ENCODE measurements at regions not wholly inside any gene's neighbourhood (a gene's known extent, or its start where the extent isn't known, plus 50 kb on each side); places are given as distances from the start of the nearest gene placed in this dataset.

DNA sequence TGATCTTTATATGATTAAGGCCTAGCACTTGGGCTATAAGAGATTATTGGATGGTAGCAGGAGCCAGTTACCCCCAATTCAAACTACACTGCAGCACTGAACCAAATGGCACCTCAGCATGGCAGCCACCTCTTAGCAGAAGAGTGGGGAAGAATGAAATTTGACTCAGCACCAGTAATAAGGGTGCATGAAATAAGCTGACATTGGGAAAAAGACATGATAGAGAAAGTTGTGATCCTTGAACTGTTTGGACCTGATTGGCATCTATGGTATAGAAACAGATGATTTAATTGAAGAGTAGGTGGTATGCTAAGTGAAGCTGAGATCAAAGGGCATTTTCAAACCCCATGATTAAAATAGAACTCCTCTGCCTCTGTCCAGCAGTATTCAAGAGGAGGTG lies 389.5 kb downstream of the FOXG1 start:
- no peak for TF ChIP-seq CTCF (conservative IDR thresholded peaks at IDR 0.05; ENCODE audit: low read depth, low read length)
- H3K4me3 ChIP-seq (ENCODE audit: low read length) = no peak overlapping the region
- no peak for DNase-seq (ENCODE audit: low read depth)

- no peak for TF ChIP-seq CTCF (conservative IDR thresholded peaks at IDR 0.05; ENCODE audit: low read depth, low read length)
- no peak overlapping the region for H3K4me3 ChIP-seq (ENCODE audit: low read length)
- no peak for DNase-seq (ENCODE audit: low read depth)
Observed at GRCh38 chr14:29161593-29161992, 395.0 kb downstream of the FOXG1 start.

DNA sequence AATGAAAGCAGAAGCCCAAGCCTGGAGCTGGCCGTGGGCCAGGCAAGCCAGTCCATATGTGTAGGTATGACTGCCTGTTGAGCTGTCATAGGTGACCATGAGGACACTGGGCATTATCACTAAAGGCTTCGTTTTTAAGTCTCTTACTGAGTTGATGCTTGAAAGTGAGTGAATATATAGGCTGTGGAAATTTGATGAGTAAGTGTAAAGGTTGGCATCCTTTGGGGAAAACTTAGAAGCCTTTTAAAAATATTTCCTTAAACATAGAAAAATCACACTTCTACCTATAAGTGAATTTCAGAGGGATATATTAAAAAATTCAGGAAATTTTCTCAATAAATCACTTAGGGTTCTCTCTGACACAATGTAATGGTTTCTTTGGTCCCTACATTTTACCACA lies 396.5 kb downstream of the FOXG1 start:
- no peak for TF ChIP-seq CTCF (conservative IDR thresholded peaks at IDR 0.05; ENCODE audit: low read depth, low read length)
- DNase-seq (ENCODE audit: low read depth) = no peak
- no peak overlapping the region for H3K4me3 ChIP-seq (ENCODE audit: low read length)

DNA sequence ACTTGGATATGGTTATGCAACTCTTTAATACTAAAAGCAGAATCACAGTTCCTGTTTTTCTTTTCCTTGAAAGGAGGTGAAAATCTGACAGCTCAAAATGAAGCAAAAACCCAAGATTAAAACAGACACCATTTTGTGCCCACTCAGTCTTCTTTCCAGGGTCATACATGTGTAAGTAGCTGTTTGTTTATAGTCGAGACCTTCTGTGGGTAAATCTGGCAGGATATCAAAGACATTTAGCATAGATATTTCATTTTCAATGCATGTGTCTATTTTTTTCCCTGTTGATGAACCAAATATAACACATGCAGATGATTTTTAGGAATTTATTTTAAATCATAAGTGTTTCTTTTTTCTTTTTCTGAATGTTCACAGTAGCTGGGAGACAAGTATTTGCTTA lies 398.8 kb downstream of the FOXG1 start:
- TF ChIP-seq CTCF (conservative IDR thresholded peaks at IDR 0.05; ENCODE audit: low read depth, low read length) = no peak
- no peak overlapping the region for H3K4me3 ChIP-seq (ENCODE audit: low read length)
- DNase-seq (ENCODE audit: low read depth) = no peak

GRCh38 chr14:29166507-29166906 lies 399.9 kb downstream of the FOXG1 start:
- DNase-seq (ENCODE audit: low read depth) = no peak
- peak; percentile 8 for TF ChIP-seq CTCF (conservative IDR thresholded peaks at IDR 0.05; ENCODE audit: low read depth, low read length)
- no peak overlapping the region for H3K4me3 ChIP-seq (ENCODE audit: low read length)

DNA sequence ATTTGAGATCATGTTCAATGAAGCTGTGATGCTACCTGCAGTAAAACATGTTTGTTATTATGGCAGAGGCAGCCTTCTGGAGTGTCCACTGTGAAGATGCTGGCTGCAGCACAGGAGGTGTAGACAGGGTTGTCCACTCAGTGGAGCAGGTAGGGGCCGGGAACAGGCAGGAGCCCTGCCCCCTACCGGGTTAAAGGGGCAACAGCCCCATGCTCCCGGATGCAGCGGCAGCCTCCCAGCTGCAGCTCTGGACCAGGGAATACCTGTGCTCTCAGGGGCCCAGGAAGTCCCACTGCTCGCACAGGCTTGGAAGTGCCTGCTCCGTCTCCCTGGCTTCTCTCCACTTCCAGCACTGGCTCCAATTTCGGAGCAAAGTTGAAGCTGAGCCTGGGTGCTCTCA lies 401.6 kb downstream of the FOXG1 start:
- H3K4me3 ChIP-seq (ENCODE audit: low read length) = no peak overlapping the region
- no peak for DNase-seq (ENCODE audit: low read depth)
- no peak for TF ChIP-seq CTCF (conservative IDR thresholded peaks at IDR 0.05; ENCODE audit: low read depth, low read length)

DNA sequence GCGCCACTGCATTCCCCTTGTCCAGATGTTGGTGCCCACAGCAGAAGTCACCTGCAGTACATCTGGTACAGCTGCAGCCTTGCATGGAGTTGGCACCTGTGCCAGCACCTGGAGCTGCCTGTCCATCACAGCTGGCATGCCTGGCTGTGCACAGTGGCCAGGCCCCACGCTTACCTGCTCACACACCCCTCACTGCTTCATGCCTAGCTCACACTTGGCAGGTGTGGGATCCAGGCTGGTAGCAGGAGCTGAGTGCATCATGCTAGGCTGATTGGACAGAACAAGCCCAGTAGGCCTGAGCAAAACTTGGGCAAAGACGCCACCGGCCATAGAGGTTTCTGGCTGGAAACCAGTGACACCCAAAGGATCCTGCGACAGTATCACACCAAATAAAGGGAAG lies 402.8 kb downstream of the FOXG1 start:
- no peak overlapping the region for H3K4me3 ChIP-seq (ENCODE audit: low read length)
- TF ChIP-seq CTCF (conservative IDR thresholded peaks at IDR 0.05; ENCODE audit: low read depth, low read length) = no peak
- DNase-seq (ENCODE audit: low read depth) = no peak

Data from retinal pigment epithelial cell (primary cell).